Heart right ventricle (tissue), 16 donors: ENCODE measurements at regions not wholly inside any gene's neighbourhood (a gene's known extent, or its start where the extent isn't known, plus 50 kb on each side); places are given as distances from the start of the nearest gene placed in this dataset.

ENCODE experiments used
- ATAC-seq, 8 donors: fragments of 200-7000 bp; cut with Tn5 transposase; one replicate each; pipeline ENCODE4 v1.9.1; 2020; ENCODE audit warnings: mild to moderate bottlenecking in 8 of 8, moderate library complexity in 8 of 8, moderate number of reproducible peaks in 1 of 8
- DNase-seq, 2 donors: peaks; one replicate each; pipeline ENCODE4 v3.0.0-alpha.2; 2020
- H3K27ac ChIP-seq, 10 donors: fragments of 200-600 bp; sonication (generic) in 2 of 10; one replicate each; pipeline versions ENCODE4 v1.5.0 to v1.8.0; 2020 to 2022; ENCODE audit warnings: mild to moderate bottlenecking in 3 of 10
- H3K27me3 ChIP-seq, 7 donors: fragments of 200-600 bp; one replicate each; pipeline ENCODE4 v1.8.0; 2021 to 2022; ENCODE audit warnings: mild to moderate bottlenecking in 2 of 7
- H3K36me3 ChIP-seq, 9 donors: fragments of 200-600 bp; sonication (generic) in 1 of 9; one replicate each; pipeline versions ENCODE4 v1.5.0 to v1.8.0; 2020 to 2022; ENCODE audit warnings: mild to moderate bottlenecking in 2 of 9
- H3K4me1 ChIP-seq, 9 donors: fragments of 200-600 bp; sonication (generic) in 1 of 9; one replicate each; pipeline versions ENCODE4 v1.5.0 to v1.8.0; 2020 to 2022; ENCODE audit warnings: mild to moderate bottlenecking in 4 of 9
- H3K4me3 ChIP-seq, 10 donors: fragments of 200-600 bp; sonication (generic) in 2 of 10; one replicate each; pipeline versions ENCODE4 v1.5.0 to v1.8.0; 2020 to 2022; ENCODE audit warnings: mild to moderate bottlenecking in 7 of 10, moderate library complexity in 2 of 10
- H3K9me3 ChIP-seq, 11 donors: fragments of 200-600 bp in 10 of 11; sonication (generic) in 2 of 11; one replicate each; pipeline versions ENCODE4 v1.5.0 to v1.8.0; 2013 to 2022; ENCODE audit warnings: mild to moderate bottlenecking in 2 of 11, control low read depth in 1 of 11, moderate library complexity in 1 of 11
- CTCF ChIP-seq, 9 donors: fragments of 200-600 bp; sonication (generic) in 2 of 9; IDR thresholded peaks; one replicate each; pipeline versions ENCODE4 v1.5.0 to v1.8.0; 2021 to 2022; ENCODE audit warnings: antibody characterized with exemption in 9 of 9, mild to moderate bottlenecking in 5 of 9, moderate library complexity in 1 of 9
- WGBS, 2 donors: extraction: QIAGEN DNeasy Blood & Tissue Kit; methylation state at CpG; one replicate each; pipeline ENCODE4 v1.1.7; 2013; ENCODE audit warnings: inconsistent platforms in 1 of 2; 5-methylcytosine and 5-hydroxymethylcytosine counted together
- intact Hi-C, 10 donors: fragments of 100-400 bp; cut with DNase I; formaldehyde crosslinking; loops; one replicate each; pipeline versions ENCODE4 v1.11.1 to v1.14.2; 2022
- donor health status: Arrhythmogenic right ventricular cardiomyopathy.
- donor health status: ischemic (EF 13 %, LVEDD 7.1; RV severe dilation, severe dysfunction).
- donor health status: healthy with polysubstance abuse.
- donor health status: DM: no; HTN: yes; CAD: no.
- donor health status: DM: no; HTN: no; CAD: no.
- donor health status: ischemic (EF 25% LVEDD 6.9; RV normal size, moderate dysfunction).
- donor health status: ischemic (EF 25% LVEDD 5.7; RV mildly dilated, moderate dysfunction).
- donor health status: healthy.
- donor health status: DM: yes; HTN: yes; CAD: no.
- donor health status: Ischemic cardiomyopathy.
- donor health status: ischemic (EF 35%, LVEDD 5.7; RV mildly dilated, moderate dysfunction).
- donor health status: nonischemic (EF 11% LVEDD 7.7; RV severe dilation, severe dysfunction).
- donor health status: DM: yes; HTN: yes; CAD: no.
- donor health status: PGD.
- donor health status: ischemic (EF 29% LVEDD 5.4; RV normal size, mild dysfunction).
- donor health status: nonischemic (EF 23%, LVEDD 6.1; RV moderate dilation, normal function).

- no peaks in the 10 kb centered on the region for H3K4me1 ChIP-seq
- intact Hi-C loops: no loop called here
- ATAC-seq (no peak), DNase-seq (no peak)
- no peak overlapping the region for H3K27ac ChIP-seq
- H3K4me3 ChIP-seq: no peak overlapping the region
- no peaks in the 10 kb centered on the region for H3K36me3 ChIP-seq
- peaks cover 0 to 7% (median 0%) of the 10 kb centered on the region in 7 donors for H3K27me3 ChIP-seq
- H3K9me3 ChIP-seq: no peaks in the 10 kb centered on the region
- no peak for TF ChIP-seq CTCF (IDR thresholded peaks at IDR 0.05)
- 62 to 71% methylated on average over 6 of the region's 6 CpGs for WGBS, 2 donors
These were observed 406.9 kb downstream of the NR2F2 start for GRCh38 chr15:96737408-96737807.

GRCh38 chr15:96746665-96747064 is 416.2 kb downstream of the NR2F2 start:
- Histone ChIP-seq H3K27me3 (peaks cover 0 to 12% (median 0%) of the 10 kb centered on the region in 7 donors), H3K36me3 (no peaks in the 10 kb centered on the region), H3K27ac (no peak overlapping the region), H3K9me3 (no peaks in the 10 kb centered on the region), H3K4me3 (no peak overlapping the region), H3K4me1 (no peaks in the 10 kb centered on the region)
- WGBS, 2 donors: 73% methylated on average over 4 of the region's 4 CpGs
- no peak for ATAC-seq
- no peak for DNase-seq
- TF ChIP-seq CTCF (IDR thresholded peaks at IDR 0.05): no peak
- intact Hi-C loops: no loop called here

- Histone ChIP-seq H3K4me3 (no peak overlapping the region), H3K9me3 (no peaks in the 10 kb centered on the region), H3K4me1 (no peaks in the 10 kb centered on the region), H3K36me3 (no peaks in the 10 kb centered on the region), H3K27me3 (peaks cover 0 to 12% (median 0%) of the 10 kb centered on the region in 7 donors), H3K27ac (no peak overlapping the region)
- no peak for DNase-seq
- intact Hi-C loops: no loop called here
- ATAC-seq: no peak
- 77 to 81% methylated on average over 4 of the region's 4 CpGs for WGBS, 2 donors
- no peak for TF ChIP-seq CTCF (IDR thresholded peaks at IDR 0.05)
These were observed 416.8 kb downstream of the NR2F2 start for GRCh38 chr15:96747291-96747690.

- H3K27ac ChIP-seq: no peak overlapping the region
- intact Hi-C loops: no loop called here
- ATAC-seq: no peak
- DNase-seq: no peak
- TF ChIP-seq CTCF (IDR thresholded peaks at IDR 0.05): no peak
- H3K4me3 ChIP-seq: no peak overlapping the region
- H3K9me3 ChIP-seq: peaks cover 0 to 5% (median 0%) of the 10 kb centered on the region in 11 donors
- no peaks in the 10 kb centered on the region for H3K36me3 ChIP-seq
- 78 to 82% methylated on average over 3 of the region's 3 CpGs for WGBS, 2 donors
- H3K27me3 ChIP-seq: peaks cover 0 to 12% (median 0%) of the 10 kb centered on the region in 7 donors
- H3K4me1 ChIP-seq: no peaks in the 10 kb centered on the region
These were observed 419.9 kb downstream of the NR2F2 start for GRCh38 chr15:96750361-96750760.
